Astrocyte (in vitro differentiated cells and primary cell): ENCODE measurements at regions not wholly inside any gene's neighbourhood (a gene's known extent, or its start where the extent isn't known, plus 50 kb on each side); places are given as distances from the start of the nearest gene placed in this dataset.

Experiments
- DNase-seq: peaks from one replicate; pipeline ENCODE4 v3.0.0-alpha.2; 2010; ENCODE audit warnings: low read depth
- FAIRE-seq: peaks from 2 replicates; lab custom pipeline; 2011; peaks lifted over from hg19 to GRCh38; lab: Jason Lieb, UNC
- H2AFZ ChIP-seq: 2 replicates; pipeline ENCODE4 v1.6.0; 2012; ENCODE audit warnings: low read depth, low read length, inconsistent platforms
- H3K27ac ChIP-seq: 2 replicates; pipeline ENCODE4 v1.5.1; 2011; ENCODE audit warnings: low read depth, low read length, inconsistent platforms
- H3K27me3 ChIP-seq: 2 replicates; pipeline ENCODE4 v1.6.0; 2011; ENCODE audit warnings: low read length, inconsistent platforms; ENCODE audit not compliant: insufficient read depth
- H3K36me3 ChIP-seq: 2 replicates; pipeline ENCODE4 v1.5.1; 2011; ENCODE audit warnings: low read length, inconsistent platforms; ENCODE audit not compliant: insufficient read depth
- H3K4me1 ChIP-seq: 2 replicates; pipeline ENCODE4 v1.5.1; 2011; ENCODE audit warnings: low read length, inconsistent platforms; ENCODE audit not compliant: insufficient read depth
- H3K4me2 ChIP-seq: 2 replicates; pipeline ENCODE4 v1.6.0; 2012; ENCODE audit warnings: low read length, inconsistent platforms
- H3K4me3 ChIP-seq: 2 replicates; pipeline ENCODE4 v1.5.1; 2011; ENCODE audit warnings: low read depth, mild to moderate bottlenecking, low read length, inconsistent platforms; ENCODE audit not compliant: insufficient read depth
- H3K79me2 ChIP-seq: 2 replicates; pipeline ENCODE4 v1.6.0; 2012; ENCODE audit warnings: mild to moderate bottlenecking, low read length, inconsistent platforms; ENCODE audit not compliant: insufficient read depth
- H3K9ac ChIP-seq: 2 replicates; pipeline ENCODE4 v1.6.0; 2012; ENCODE audit warnings: mild to moderate bottlenecking, low read length, inconsistent platforms
- H3K9me3 ChIP-seq: 2 replicates; pipeline ENCODE4 v1.5.1; 2012; ENCODE audit warnings: low read depth, mild to moderate bottlenecking, low read length, inconsistent platforms; ENCODE audit not compliant: insufficient read depth
- H4K20me1 ChIP-seq: 2 replicates; pipeline ENCODE4 v1.6.0; 2012; ENCODE audit warnings: low read length, inconsistent platforms; ENCODE audit not compliant: insufficient read depth
- H3K27ac Mint-ChIP-seq: one replicate; pipeline ENCODE4 v1.8.0; 2021; ENCODE audit warnings: mild to moderate bottlenecking, mixed read lengths; ENCODE audit not compliant: unreplicated experiment
- H3K27me3 Mint-ChIP-seq: one replicate; pipeline ENCODE4 v1.8.0; 2021; ENCODE audit warnings: low read depth, mixed read lengths; ENCODE audit not compliant: unreplicated experiment
- H3K36me3 Mint-ChIP-seq: one replicate; pipeline ENCODE4 v1.8.0; 2021; ENCODE audit warnings: low read depth, mixed read lengths; ENCODE audit not compliant: unreplicated experiment
- H3K4me1 Mint-ChIP-seq: one replicate; pipeline ENCODE4 v1.8.0; 2021; ENCODE audit warnings: low read depth, mixed read lengths; ENCODE audit not compliant: unreplicated experiment
- H3K4me3 Mint-ChIP-seq: one replicate; pipeline ENCODE4 v1.8.0; 2021; ENCODE audit warnings: mild to moderate bottlenecking, moderate library complexity, mixed read lengths; ENCODE audit not compliant: unreplicated experiment
- H3K9me3 Mint-ChIP-seq: one replicate; pipeline ENCODE4 v1.8.0; 2021; ENCODE audit warnings: mild to moderate bottlenecking, mixed read lengths; ENCODE audit not compliant: unreplicated experiment
- EZH2 ChIP-seq: IDR thresholded peaks from 2 replicates; pipeline ENCODE4 v1.6.1; 2012; ENCODE audit warnings: mild to moderate bottlenecking, low read length, inconsistent platforms; ENCODE audit not compliant: insufficient read depth
- TF ChIP-seq, protein P1 (sequence below): IDR thresholded peaks from 2 replicates; pipeline ENCODE4 v1.5.1; 2011; ENCODE audit warnings: low read depth, mild to moderate bottlenecking, inconsistent platforms, low read length, moderate library complexity; ENCODE audit not compliant: insufficient read depth

DNA sequence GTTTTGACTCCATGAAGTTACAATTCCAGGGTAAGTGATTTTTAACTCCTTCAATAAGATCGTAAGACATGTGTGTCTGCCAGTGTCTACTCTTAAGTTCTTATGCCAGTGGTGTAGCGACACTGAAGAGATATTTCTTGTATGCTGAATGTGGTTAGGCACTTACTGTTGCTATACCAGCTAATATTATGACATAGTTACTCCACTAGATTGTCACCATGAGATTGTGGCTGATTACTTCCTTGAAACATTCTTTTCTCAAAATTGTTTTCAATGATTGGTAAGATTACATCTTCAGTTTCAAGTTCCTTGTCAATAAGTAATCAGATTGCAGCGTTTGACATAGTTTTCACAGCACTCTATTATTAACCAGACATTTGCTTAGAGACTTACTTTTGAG is 60.6 kb upstream of the PAGE5 start:
- Histone ChIP-seq H2AFZ (no peak overlapping the region), H3K79me2 (no peaks in the 10 kb centered on the region), H3K9me3 (no peaks in the 10 kb centered on the region), H3K36me3 (no peaks in the 10 kb centered on the region), H3K9ac (no peak overlapping the region), H3K27ac (no peak overlapping the region), H4K20me1 (no peaks in the 10 kb centered on the region), H3K4me1 (no peaks in the 10 kb centered on the region), H3K27me3 (no peaks in the 10 kb centered on the region), H3K4me2 (no peak overlapping the region), H3K4me3 (no peak overlapping the region)
- DNase-seq (no peak), FAIRE-seq (peak; percentile 91)
- no peak for TF ChIP-seq EZH2
- TF ChIP-seq, protein P1, sequence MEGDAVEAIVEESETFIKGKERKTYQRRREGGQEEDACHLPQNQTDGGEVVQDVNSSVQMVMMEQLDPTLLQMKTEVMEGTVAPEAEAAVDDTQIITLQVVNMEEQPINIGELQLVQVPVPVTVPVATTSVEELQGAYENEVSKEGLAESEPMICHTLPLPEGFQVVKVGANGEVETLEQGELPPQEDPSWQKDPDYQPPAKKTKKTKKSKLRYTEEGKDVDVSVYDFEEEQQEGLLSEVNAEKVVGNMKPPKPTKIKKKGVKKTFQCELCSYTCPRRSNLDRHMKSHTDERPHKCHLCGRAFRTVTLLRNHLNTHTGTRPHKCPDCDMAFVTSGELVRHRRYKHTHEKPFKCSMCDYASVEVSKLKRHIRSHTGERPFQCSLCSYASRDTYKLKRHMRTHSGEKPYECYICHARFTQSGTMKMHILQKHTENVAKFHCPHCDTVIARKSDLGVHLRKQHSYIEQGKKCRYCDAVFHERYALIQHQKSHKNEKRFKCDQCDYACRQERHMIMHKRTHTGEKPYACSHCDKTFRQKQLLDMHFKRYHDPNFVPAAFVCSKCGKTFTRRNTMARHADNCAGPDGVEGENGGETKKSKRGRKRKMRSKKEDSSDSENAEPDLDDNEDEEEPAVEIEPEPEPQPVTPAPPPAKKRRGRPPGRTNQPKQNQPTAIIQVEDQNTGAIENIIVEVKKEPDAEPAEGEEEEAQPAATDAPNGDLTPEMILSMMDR, result no peak
- H3K4me3 Mint-ChIP-seq, result no peak overlapping the region
- H3K27me3 Mint-ChIP-seq, result no peaks in the 10 kb centered on the region
- H3K36me3 Mint-ChIP-seq, result no peaks in the 10 kb centered on the region
- no peak overlapping the region for H3K27ac Mint-ChIP-seq
- H3K9me3 Mint-ChIP-seq, result no peaks in the 10 kb centered on the region
- peaks cover 6% of the 10 kb centered on the region for H3K4me1 Mint-ChIP-seq

DNA sequence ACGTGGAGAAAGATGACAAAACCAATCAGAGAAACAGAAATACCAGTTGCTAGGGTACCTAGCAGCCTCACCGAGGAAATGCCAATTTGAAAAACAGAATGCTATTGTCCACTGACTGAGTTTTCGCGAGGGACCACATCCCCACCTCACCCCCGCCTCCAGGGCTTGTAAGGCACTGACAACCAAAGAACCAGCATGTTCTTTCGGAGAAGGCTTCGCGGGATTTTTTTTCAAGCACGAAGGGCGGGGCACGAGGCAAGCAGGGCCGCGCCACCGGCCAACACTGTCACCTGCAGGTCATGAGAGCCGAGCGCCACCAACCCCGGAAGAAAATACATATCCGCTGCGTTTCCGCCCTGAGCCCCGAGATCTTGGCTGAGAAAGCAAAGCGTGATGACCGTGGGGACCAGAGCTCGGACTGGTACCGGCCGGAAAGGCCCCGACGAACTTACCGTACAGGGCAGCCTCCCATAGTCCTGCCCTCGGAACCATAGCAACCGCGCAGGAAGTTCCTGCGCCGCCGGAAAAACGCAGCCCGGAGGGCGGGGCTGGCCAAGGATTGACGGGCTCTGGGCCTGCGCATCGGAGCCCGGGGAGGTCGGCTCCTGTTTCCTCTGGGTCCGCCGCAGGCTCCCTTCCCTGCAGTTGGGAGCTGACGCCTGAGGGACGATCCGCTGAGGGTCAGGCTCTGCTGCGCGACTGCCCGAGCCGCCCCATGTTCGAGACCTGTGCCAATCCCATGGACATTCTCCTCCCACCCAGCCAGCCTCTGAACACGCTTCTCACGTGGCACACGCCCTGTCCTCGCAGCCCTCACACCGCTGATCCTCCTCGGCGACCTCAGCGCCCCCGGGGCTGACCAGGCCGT is 59.2 kb upstream of the PAGE5 start:
- H3K27ac Mint-ChIP-seq, result peak overlapping the region; percentile 87
- H3K9ac ChIP-seq, result peak overlapping the region; percentile 88
- H3K79me2 ChIP-seq, result no peaks in the 10 kb centered on the region
- peak overlapping the region; percentile 96 for H2AFZ ChIP-seq
- no peaks in the 10 kb centered on the region for H3K27me3 Mint-ChIP-seq
- no peaks in the 10 kb centered on the region for H4K20me1 ChIP-seq
- H3K4me1 ChIP-seq, result no peaks in the 10 kb centered on the region
- H3K4me3 Mint-ChIP-seq, result peak overlapping the region; percentile 92
- H3K4me2 ChIP-seq, result peak overlapping the region; percentile 94
- TF ChIP-seq, protein P1, result peak; percentile 3
- TF ChIP-seq EZH2, result no peak
- no peaks in the 10 kb centered on the region for H3K27me3 ChIP-seq
- peak; percentile 55 for FAIRE-seq
- H3K36me3 Mint-ChIP-seq, result no peaks in the 10 kb centered on the region
- H3K4me1 Mint-ChIP-seq, result peaks cover 6% of the 10 kb centered on the region
- peak overlapping the region; percentile 76 for H3K27ac ChIP-seq
- no peaks in the 10 kb centered on the region for H3K36me3 ChIP-seq
- H3K9me3 ChIP-seq, result no peaks in the 10 kb centered on the region
- no peaks in the 10 kb centered on the region for H3K9me3 Mint-ChIP-seq
- H3K4me3 ChIP-seq, result peak overlapping the region; percentile 88
- peak; percentile 78 for DNase-seq

DNA sequence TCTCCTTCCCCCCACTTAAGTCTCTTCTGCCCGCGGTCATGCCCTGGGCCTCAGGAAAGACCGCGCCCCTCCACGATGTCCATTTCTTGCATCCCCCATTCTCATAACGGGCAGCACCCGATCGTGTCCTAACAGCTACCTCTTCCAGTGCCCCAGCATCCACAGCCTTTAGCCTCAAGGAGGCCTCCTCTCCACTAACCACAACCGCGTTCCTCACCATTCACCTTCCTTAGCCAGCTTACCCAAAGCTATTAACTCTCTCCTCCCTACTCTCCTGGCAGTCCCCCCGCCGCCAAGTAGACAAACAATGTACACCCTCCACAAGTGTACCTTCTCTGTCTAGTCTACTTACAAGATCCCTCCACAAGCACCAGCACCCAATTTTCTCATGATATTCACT is 58.6 kb upstream of the PAGE5 start:
- no peaks in the 10 kb centered on the region for H3K27me3 Mint-ChIP-seq
- no peaks in the 10 kb centered on the region for H3K9me3 Mint-ChIP-seq
- peak overlapping the region; percentile 87 for H3K27ac Mint-ChIP-seq
- peak overlapping the region; percentile 88 for H3K9ac ChIP-seq
- H3K9me3 ChIP-seq, result no peaks in the 10 kb centered on the region
- no peak for TF ChIP-seq EZH2
- TF ChIP-seq, protein P1, result no peak
- H3K27ac ChIP-seq, result peak overlapping the region; percentile 76
- DNase-seq (no peak), FAIRE-seq (no peak)
- H3K36me3 Mint-ChIP-seq, result no peaks in the 10 kb centered on the region
- peak overlapping the region; percentile 88 for H3K4me3 ChIP-seq
- H3K4me3 Mint-ChIP-seq, result peak overlapping the region; percentile 92
- no peaks in the 10 kb centered on the region for H3K79me2 ChIP-seq
- no peaks in the 10 kb centered on the region for H4K20me1 ChIP-seq
- H3K4me1 ChIP-seq, result no peaks in the 10 kb centered on the region
- H3K36me3 ChIP-seq, result no peaks in the 10 kb centered on the region
- H3K4me2 ChIP-seq, result peak overlapping the region; percentile 94
- H3K4me1 Mint-ChIP-seq, result peaks cover 6% of the 10 kb centered on the region
- no peaks in the 10 kb centered on the region for H3K27me3 ChIP-seq
- H2AFZ ChIP-seq, result peak overlapping the region; percentile 96
